ENCODE measurements at regions not wholly inside any gene's neighbourhood (a gene's known extent, or its start where the extent isn't known, plus 50 kb on each side); places are given as distances from the start of the nearest gene placed in this dataset.
A peak's percentile ranks its signal among the peaks of the same experiment; 100 is the strongest.

- no peak overlapping the region for H3K4me3 Mint-ChIP-seq
- H3K27ac Mint-ChIP-seq, result no peak overlapping the region
- TF ChIP-seq CTCF (IDR thresholded peaks at IDR 0.05; ENCODE audit: unreplicated experiment in 3 of 3), result no peak
- H3K9me3 Mint-ChIP-seq, result no peaks in the 10 kb centered on the region
- H3K36me3 Mint-ChIP-seq (ENCODE audit: low read depth), result no peaks in the 10 kb centered on the region
- H3K4me1 Mint-ChIP-seq, result no peaks in the 10 kb centered on the region
- H3K27me3 Mint-ChIP-seq (ENCODE audit: low read depth), result no peaks in the 10 kb centered on the region
Measured at GRCh38 chr3:88443066-88443465, 293.3 kb downstream of the C3orf38 start.

- Mint-ChIP-seq H3K9me3 (no peaks in the 10 kb centered on the region), H3K4me3 (no peak overlapping the region), H3K27me3 (ENCODE audit: low read depth) (no peaks in the 10 kb centered on the region), H3K4me1 (no peaks in the 10 kb centered on the region), H3K36me3 (ENCODE audit: low read depth) (no peaks in the 10 kb centered on the region), H3K27ac (no peak overlapping the region)
- TF ChIP-seq CTCF (IDR thresholded peaks at IDR 0.05; ENCODE audit: unreplicated experiment in 3 of 3), result no peak
Measured at GRCh38 chr3:88444251-88444650, 294.5 kb downstream of the C3orf38 start.

- H3K36me3 Mint-ChIP-seq (ENCODE audit: low read depth), result no peaks in the 10 kb centered on the region
- no peaks in the 10 kb centered on the region for H3K9me3 Mint-ChIP-seq
- H3K4me3 Mint-ChIP-seq, result no peak overlapping the region
- no peak for TF ChIP-seq CTCF (IDR thresholded peaks at IDR 0.05; ENCODE audit: unreplicated experiment in 3 of 3)
- H3K4me1 Mint-ChIP-seq, result no peaks in the 10 kb centered on the region
- no peak overlapping the region for H3K27ac Mint-ChIP-seq
- H3K27me3 Mint-ChIP-seq (ENCODE audit: low read depth), result no peaks in the 10 kb centered on the region
Measured at GRCh38 chr3:88452228-88452627, 302.5 kb downstream of the C3orf38 start.

GRCh38 chr3:88460369-88460768, 310.6 kb downstream of the C3orf38 start:
- no peak for TF ChIP-seq CTCF (IDR thresholded peaks at IDR 0.05; ENCODE audit: unreplicated experiment in 3 of 3)
- Mint-ChIP-seq H3K27me3 (ENCODE audit: low read depth) (no peaks in the 10 kb centered on the region), H3K4me1 (no peaks in the 10 kb centered on the region), H3K36me3 (ENCODE audit: low read depth) (no peaks in the 10 kb centered on the region), H3K4me3 (no peak overlapping the region), H3K27ac (no peak overlapping the region), H3K9me3 (no peaks in the 10 kb centered on the region)

- Mint-ChIP-seq H3K27me3 (ENCODE audit: low read depth) (no peaks in the 10 kb centered on the region), H3K27ac (peak overlapping the region in 1 of 3 experiments; percentile 34), H3K4me1 (no peaks in the 10 kb centered on the region), H3K4me3 (no peak overlapping the region), H3K36me3 (ENCODE audit: low read depth) (no peaks in the 10 kb centered on the region), H3K9me3 (no peaks in the 10 kb centered on the region)
- TF ChIP-seq CTCF (IDR thresholded peaks at IDR 0.05; ENCODE audit: unreplicated experiment in 3 of 3), result no peak
Measured at GRCh38 chr3:88462230-88462629, 312.5 kb downstream of the C3orf38 start.

GRCh38 chr3:88467191-88467590, 317.4 kb downstream of the C3orf38 start:
- H3K27me3 Mint-ChIP-seq (ENCODE audit: low read depth), result no peaks in the 10 kb centered on the region
- no peak overlapping the region for H3K27ac Mint-ChIP-seq
- H3K9me3 Mint-ChIP-seq, result no peaks in the 10 kb centered on the region
- no peaks in the 10 kb centered on the region for H3K4me1 Mint-ChIP-seq
- no peaks in the 10 kb centered on the region for H3K36me3 Mint-ChIP-seq (ENCODE audit: low read depth)
- H3K4me3 Mint-ChIP-seq, result no peak overlapping the region
- no peak for TF ChIP-seq CTCF (IDR thresholded peaks at IDR 0.05; ENCODE audit: unreplicated experiment in 3 of 3)
